Daoy (cell line): ENCODE measurements at regions not wholly inside any gene's neighbourhood (a gene's known extent, or its start where the extent isn't known, plus 50 kb on each side); places are given as distances from the start of the nearest gene placed in this dataset.
"Not testable (repeated sequence)": the region's sequence is repeated elsewhere in the genome, so short reads cannot be mapped to it uniquely, and the experiment has no call there.

Experiments used
- DNase-seq: peaks from one replicate; pipeline ENCODE4 v3.0.0-alpha.2; 2015; ENCODE audit warnings: low read depth

DNA sequence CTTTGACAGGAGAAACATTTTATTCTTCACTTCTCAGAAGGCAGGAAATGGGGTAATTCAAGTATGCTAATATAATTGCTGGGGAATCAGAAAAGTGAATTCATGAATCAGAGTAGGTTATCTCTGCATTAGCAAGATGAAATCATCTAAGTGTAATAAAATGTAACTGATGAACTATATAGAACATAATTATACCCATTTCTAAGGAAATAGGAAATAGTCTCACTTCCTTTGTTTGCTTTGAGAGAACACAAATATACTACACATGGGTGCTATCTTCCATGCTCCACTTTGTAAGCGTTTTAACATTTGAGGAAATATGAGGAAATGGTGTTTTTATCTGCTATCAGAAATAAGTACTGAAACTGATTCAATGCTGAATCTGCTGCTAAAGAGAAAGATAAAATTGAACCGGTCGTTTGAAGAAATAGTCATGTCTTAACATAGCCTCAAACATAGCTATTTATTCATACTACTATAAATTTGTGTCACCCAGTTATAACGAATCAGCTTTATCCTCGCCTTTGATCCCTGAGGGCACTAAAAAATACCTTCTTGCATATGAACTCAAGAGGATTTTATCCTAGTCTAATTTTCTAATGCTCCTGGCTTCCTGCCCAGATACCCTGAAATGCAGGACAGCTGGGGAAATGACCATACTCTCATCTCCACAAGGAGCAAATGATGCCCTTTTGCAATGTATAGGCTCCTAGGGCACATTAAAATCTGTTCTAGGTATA is 696.0 kb downstream of the C12orf50 start:
- no peak for DNase-seq

DNA sequence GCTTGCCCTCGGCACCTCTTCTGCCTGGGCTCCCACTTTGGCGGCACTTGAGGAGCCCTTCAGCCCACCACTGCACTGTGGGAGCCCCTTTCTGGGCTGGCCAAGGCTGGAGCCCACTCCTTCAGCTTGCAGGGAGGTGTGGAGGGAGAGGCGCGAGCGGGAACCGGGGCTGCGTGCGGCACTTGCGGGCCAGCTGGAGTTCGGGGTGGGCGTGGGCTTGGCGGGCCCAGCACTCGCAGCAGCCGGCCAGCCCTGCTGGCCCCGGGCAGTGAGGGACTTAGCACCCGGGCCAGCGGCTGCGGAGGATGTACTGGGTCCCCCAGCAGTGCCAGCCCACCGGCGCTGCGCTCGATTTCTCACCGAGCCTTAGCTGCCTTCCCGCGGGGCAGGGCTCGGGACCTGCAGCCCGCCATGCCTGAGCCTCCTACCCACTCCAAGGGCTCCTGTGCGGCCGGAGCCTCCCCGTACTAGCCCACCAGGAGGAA is 699.1 kb downstream of the C12orf50 start:
- not testable (repeated sequence) for DNase-seq

DNA sequence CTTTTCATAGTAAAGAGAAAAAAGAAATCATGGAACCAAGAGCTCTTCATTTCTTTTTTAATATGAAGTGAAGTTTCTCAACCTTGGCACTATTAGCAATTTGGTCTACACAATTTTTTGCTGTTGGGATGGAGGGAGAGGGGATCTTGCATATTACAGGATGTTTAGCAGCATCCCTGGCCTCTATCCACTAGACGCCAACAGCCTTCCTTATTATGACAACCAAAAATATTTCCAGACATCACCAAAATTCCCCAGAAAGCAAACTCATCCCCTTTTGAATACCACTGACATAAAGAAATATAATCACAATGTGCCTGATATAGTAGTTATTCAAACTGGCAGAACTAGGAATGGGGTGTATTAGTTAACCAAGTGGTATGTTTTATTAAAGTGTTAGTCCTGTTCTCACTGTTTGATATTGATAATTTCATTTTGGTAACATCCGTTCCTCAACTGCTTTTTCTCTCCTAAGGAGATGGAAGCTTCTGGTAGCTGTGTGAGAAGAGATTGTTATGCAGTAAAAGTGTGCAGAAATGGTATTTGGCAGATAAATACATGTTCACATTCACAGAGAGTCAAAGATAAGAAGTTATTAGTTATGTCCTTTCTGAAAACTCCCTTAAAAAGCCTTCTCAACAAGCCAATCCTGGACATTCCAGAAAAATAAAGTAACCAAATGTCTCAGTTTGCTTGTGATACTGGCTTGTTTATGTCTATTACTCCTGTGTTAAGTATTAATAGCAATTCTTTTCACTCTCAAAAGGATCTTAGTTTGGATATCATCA is 699.9 kb downstream of the C12orf50 start:
- no peak for DNase-seq

DNA sequence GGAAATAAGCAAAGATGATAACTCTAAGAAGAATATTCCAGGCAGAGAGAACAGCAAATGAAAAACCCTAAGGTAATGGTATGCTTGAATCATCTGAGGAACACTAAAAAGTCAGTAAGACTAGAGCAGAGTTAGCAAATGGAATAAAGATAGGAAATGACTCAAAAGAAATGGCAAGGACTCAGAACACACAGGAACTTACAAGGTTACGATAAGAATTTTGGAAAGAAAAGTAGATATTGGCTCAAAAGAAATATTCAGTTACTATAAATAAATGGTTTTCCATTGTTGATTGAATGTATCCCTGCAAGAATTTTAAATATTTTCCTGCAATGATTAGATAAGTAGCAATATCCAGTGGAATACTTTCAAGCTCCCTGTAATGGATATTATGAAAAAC is 705.8 kb downstream of the C12orf50 start:
- DNase-seq: no peak

DNA sequence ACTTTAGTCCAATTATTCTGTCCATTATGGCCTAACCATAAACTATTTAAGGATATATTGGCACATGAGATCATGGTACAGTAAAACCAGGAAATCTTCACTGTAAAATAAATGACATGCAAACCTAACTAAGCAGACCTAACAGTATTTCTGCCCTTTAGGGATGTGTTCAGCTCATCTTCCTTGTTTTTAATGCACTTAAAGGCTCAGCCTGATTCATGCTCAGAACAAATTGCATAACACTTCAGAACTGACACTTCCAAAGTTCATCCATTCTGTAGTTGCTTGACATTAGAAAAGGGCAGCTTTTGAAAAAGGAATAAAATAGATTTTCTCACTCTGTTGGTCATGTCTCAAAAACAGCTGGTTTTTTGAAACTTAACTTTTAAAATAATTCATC is 708.5 kb downstream of the C12orf50 start:
- DNase-seq: no peak

DNA sequence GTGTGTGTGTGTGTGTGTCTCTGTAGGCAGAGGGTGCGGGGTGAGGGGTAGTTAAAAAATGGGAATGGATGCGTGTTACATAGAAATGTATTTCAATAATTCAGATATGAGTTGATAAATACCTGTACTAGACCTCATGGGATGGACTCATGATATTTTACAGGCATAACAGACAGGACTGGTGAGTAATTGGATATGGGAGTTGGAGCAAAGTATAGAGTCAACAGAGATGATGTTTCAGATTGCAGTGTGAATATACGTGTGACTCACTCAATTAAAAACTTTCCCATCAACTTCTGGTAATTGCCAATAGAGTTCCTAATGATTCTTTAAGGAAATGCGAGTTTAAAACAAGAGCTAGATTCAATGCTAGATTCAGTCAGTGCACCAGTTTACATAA is 711.9 kb downstream of the C12orf50 start:
- no peak for DNase-seq

DNA sequence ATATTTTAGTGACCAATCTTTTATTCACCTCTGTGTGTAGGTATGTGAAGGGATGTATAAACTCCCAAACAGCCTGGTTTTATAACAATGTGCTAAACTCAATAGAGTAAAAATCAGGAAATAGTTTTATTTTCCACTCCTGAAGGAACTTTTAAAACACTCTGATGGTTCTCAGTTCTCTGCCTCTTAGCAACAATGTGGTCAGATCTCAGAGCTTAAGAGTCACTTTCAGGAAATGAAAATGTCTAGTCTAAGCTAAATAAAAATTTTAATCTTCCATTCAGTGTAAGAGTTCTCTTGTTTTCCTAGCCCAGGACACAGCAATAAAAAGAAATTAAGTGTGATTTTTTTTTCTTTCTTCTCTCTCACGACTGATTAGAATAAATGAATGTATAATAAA is 718.0 kb downstream of the C12orf50 start:
- no peak for DNase-seq

DNA sequence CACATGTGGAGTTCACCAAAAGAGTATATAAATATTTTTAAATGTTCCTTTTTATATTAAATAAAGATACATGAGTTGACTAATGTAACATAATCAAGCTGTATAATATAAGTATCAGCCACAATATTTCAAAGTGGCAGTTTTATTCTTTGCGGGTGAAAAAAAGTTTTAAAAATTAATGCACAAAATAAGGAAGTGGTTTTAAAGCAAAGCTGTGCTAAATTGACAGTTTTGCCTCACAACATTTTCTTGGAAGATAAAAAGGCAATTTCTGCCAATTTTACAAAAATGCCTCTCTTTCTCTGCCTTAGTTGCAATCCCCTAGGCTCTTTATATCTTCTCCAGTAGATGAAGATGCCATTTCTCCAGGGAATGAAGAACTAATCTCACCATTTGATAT is 719.1 kb downstream of the C12orf50 start:
- DNase-seq: no peak

DNA sequence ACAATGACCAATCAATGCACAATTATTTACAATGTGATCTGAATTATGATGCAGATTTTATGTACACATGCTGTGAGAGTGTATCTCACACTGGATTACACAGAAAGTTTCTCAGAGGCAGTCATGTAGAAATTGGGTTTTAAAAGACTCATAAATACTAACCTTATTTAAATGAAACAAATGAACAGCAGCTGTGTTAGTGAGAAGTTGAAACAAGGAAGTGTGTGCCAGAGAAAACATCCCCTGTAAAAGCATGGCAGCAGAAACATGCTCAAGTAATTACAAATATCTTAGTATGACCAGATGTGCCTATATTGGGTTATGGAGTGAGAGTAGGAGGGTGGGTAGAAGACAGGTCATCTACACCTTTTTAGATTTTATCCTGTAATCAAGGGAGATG is 723.7 kb downstream of the C12orf50 start:
- no peak for DNase-seq

DNA sequence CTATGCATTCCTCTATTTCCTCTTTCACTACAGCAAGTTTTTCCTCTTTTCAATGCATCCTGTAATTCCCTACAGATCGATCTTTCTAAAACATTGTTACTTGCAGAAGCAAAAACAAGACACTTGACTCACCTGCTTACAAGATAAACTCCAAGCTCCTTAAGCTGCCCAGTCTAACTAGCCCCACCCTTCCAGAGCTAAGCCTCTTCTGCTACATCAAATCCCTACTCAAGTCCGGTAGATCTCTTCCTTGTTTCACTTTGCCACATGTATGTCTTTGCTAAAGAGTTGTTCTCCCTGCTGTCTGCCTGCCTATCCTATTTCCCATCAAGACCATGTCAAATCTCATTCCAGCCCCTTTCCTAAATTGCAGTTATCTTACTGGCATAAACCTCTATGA is 724.8 kb downstream of the C12orf50 start:
- no peak for DNase-seq

DNA sequence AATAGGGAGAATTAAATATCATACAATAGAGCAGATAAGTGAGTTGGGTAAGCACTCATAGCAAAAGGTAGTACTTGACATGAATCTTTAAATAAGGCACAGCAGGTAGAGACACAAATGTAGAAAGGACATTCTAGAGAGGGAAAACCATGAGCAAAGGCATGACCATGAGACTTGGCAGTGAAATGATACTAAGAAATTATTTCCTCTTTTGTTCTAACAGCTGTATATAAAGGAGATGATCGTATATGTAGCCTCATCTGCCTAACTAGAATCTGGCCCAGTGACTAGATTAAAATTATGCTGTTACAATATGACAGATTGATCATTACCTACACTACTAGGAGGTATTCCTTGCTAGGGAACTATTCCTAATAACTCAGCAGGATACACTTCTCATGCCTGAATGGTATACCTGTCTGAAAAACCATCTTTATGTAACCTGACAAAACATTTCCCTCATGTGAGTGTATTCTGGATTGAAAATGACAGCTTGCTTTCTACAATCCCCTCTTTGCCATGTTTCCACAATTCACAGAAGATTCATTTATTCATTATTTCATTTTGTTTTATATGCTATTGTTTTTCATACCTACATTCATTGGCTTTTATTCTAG is 725.7 kb downstream of the C12orf50 start:
- DNase-seq: no peak

DNA sequence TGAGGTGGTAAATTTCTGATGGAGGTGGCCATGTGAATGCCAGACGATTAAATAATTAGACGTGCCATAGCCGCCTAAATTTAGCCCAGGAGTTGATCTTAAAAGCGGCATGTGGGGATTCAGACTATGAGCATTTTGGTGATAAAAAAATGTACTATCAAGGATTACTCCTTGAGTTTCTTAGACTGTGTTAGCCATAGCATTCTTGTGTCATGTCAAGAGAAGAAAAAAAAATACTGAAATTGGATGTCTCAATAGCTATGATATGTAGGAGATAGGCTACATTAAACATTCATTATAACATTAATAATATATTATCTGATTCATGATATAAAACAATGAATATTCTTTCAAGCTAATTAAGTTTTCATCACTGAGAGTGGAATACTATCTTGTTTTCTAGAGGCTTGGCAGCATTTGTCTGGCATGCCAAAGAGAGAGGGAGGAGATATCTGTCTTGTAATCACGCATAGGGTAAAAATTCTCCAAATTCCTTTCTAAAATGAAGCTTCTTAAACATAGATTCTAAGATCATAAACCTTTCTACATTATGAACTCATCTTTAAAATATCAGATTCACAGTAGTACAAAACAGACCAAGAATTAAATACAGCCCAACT is 727.0 kb downstream of the C12orf50 start:
- DNase-seq: no peak

DNA sequence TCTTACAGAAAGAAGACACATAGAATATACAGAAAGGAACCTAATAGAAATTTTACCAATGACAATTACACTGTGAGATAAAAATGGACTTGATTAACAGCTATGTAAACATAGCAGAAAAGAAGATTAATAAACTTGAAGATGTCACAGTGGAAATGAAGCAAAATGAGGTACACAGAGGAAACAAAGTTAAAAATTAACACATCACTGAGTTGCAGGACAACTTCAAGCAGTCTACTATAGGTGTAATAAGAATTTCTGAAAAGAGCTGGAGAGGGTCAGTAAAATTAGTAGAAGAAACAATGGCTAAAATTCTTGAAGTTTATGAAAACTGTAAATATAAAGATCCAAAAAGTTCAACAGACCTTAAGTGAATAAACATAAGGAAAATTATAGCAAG is 738.7 kb downstream of the C12orf50 start:
- DNase-seq: no peak

DNA sequence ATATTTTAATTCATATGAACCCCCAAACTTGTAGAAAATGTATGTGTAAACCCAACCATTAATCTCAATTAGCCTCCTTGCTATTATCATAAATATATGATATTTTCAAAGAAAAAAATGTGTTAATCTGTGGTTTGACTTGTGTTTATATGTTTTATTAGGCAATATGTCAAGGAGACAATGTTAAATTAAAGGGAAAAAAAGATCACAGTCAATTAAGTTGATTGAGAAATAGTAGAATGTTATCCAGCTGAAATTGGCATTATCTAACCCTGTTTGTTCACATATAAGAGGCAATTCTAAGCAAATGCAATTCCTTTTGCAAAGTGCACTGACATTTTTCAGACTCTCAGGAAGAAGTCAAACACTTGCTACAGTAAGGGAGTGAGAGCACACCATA is 745.3 kb downstream of the C12orf50 start:
- DNase-seq: no peak

DNA sequence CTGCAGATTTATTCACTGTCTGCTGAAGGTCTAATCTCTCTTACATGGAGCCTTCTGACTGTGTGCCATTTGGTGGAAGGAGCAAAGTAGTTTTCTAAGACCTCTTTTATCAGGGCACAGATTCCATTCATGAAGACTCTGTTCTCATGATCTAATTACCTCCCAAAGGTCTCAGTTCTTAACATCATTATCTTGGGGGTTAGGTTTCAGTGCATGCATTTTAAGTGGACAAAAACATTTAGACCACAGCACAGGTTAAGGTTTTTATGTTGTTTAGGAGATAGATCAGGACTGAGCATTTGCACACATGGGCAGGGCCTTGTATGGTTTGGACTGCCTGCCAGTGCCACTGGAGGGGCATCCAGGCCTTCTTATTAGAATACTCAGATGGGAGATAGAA is 746.1 kb downstream of the C12orf50 start:
- no peak for DNase-seq

DNA sequence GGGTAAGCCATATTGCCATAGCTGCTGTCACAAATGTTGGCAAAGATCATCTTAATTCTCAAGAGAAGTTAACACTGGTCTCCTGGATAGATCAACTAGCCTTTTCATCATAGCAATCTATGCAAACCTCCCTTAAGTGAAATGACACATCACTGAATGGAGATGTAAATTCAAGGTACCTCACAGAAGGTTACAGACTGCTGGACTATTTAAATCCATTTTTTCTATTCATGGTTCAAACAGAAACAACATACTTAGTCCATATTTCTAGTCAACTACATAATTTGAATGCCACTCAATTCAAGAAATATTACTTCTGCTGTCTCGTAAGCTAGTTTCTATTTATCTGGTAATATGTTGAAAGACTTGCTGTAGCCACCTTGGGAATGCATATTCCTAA is 748.3 kb downstream of the C12orf50 start:
- no peak for DNase-seq

DNA sequence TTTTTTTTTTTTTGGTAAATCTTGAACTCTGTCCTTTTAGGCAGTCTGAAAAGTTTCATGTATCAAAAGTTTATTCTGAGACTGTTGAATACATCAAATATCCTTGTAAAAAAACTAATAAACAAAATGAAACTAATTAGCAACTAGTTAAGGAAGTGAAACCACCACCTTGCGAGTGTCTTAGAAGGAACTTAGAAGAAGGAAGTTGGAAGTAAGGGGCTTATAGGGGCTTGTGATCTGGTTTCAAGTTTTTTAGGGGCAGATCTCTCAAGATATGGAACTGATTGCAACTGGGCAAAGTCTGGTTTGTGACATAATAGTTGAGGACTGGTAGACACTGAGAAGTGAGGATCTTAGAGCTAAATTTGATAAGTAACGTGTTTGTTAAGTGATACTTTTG is 748.8 kb downstream of the C12orf50 start:
- DNase-seq: no peak

DNA sequence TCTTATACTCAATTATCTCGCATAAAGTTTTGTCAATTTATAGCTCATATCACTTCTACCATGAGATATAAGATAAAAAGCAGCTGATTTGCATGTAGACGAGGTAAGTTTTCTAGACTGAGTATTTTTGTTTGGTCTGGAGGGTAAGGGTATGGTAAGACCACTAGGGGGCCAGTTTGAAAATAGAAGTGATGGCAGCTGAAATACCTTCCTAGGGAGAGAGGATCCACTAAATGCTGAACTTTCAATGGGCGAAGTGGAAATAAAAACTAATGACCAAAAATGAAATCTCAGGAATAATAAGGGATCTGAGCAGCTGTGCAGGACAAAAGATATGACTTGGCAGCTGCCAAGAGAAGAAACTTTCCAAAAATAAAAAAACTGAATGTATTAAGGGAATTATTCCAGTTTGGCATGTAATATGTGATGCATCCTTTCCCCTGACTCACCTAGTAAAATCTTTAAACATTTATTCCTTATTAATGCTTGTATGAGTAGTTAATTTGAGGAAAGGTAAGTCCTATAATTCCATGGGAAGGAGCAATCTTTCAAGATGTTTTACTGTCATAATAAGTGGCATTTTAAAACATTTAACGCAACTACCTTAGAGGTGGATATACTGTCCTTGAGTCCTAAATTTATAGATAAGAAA is 754.5 kb downstream of the C12orf50 start:
- peak; percentile 2 for DNase-seq

DNA sequence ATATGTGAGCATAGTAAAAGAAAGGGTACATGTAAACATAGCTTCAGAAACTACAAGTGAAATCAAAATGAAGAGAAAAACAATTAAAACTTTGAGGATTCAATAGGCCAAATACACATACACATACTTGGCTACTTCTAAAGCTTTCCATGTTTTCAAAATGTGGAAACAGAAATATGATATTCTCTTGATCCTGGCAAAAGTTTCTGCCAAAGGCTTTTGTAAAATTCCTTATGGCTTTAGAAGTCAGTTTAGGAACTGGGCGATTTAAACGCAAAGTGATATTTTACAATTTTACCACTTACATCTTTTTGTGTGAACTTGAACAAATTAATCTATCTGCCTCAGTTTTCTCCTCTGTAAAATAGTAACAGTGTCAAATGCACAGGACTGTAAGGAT is 756.4 kb downstream of the C12orf50 start:
- no peak for DNase-seq

DNA sequence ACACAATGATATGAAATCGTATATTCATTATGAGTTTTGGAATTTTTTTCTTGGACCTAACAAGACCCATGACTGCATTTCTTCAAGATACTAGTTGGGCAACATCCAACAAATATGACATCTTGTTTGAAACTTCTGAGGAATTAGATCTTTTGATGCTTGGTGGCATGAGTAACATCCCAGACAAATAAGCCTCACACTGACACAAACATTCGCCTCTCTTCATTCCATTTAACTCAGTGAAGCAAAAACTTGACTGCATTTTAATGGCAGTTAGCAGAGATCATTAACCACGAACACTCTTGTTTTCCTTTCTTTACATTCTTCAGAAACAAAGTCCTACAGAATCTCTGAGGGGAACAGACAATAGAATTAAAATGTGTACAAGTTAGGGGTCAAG is 758.3 kb downstream of the C12orf50 start:
- DNase-seq: no peak

DNA sequence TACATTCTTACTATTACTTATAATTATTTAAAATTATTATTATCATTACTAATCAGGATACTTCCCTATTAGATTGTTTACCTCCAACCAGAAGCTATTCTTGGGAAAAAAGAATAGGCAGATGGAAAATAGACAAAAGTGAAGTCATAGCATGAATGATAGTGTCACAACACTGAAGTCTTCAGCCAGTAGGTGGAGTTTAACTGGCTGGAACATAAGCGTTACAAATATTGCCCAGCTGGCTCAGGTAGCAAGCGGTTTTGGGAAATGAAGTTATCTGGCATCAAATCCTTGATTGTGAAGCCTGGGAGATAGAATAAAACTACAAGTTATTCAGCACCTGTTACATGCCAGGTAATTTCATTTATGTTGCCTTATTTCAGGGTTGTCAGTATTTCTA is 762.9 kb downstream of the C12orf50 start:
- peak; percentile 2 for DNase-seq

DNA sequence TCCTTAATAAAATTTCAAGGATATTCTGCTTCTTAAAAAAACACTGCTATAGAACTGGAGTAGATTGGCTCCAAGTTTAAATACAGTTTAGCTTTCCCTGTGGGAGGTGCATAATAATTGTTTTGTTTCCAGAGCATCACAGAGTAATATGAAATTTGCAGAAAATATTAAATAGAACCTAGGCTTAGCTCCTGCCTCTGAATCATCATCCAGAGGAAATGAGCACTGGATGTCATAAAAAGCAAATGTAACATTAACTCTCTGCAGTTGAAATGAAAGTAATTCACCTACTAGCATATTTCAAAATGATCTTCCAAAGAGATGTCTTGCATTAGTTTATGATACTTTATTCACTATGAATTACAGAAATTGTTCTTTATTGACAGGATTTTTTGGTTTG is 769.8 kb downstream of the C12orf50 start:
- DNase-seq: no peak
